Suppressor macrophage treated with lipopolysaccharide for 4 hours (primary cell): ENCODE measurements at regions not wholly inside any gene's neighbourhood (a gene's known extent, or its start where the extent isn't known, plus 50 kb on each side); places are given as distances from the start of the nearest gene placed in this dataset.

Experiments used
- DNase-seq: peaks from one replicate; pipeline ENCODE4 v3.0.0-alpha.2; 2020

DNA sequence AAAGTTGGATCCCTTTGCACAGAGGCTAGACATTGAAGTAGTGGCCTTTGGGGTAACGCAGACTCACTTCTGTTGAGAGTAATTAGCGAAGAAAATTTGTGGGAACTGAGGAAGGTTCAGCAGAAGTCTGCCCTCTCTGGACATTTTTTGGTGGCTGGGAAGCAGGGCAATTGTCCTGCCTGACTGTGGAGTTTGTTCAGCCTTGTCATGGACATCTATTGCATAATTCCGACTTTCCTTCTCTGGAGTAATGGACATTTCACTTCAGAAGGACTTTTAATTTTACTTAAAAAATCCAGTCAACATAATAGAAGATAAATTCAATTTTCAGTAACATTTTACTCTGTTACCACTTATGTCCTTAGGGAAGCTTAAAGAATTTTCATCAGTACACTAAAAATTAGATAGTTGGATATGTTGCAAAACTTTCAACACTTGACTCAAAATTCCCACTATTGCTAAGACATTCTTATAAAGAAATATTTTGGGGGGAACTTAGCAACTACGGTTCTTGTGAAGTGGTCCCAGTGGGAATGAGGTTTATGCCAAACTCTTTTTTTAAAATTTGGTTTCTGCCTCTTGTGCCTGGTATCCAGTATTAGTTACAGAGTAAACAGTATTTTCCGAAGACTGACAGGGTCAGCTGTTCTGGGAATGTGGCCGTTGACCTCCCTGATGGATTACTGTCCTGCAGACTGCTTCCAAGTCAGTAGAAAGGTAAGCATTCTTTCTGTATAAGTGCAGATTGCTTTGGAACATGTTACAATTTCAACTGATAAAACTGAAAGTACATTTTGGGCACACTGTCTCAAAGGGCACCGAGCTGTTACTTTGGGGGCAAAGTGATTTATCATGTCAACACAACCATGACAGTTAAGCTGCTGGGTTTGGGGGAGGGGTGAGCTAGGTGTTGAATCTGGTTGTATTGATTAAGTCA is 100.6 kb upstream of the MLIP start:
- no peak for DNase-seq

DNA sequence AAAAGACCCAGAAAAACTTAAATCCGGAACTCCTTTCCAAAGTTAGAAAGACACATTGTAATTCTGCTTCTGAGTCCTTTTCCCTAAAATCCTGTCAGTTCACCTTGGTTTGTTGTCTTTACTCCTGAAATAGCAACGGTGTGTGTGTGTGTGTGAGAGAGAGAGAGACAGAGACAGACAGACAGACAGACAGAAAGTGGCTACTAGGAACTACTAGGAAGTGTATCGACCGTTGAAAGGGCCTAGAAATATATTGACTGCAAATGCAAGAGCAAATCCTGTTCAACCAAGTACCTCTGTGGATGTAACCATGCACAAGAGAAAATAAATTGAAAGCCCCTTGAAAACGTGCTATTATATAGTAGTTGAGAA is 100.0 kb upstream of the MLIP start:
- no peak for DNase-seq

DNA sequence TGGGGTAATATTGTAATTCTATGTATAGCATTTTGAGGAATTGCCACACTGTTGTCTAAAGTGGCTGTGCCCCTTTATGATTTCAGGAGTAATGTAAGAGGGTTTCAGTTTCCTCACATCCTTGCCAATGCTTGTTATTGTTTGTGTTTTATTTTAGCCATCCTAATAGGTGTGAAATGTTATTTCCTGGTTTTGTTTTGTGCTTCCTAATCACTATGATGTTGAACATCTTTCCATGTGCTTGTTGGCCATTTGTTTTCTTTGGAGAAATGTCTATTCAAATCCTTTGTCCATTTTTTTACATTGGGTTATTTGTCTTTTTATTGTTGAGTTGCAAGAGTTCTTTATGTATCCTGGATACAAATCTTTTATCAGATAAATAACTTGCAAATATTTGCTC is 97.3 kb upstream of the MLIP start:
- no peak for DNase-seq

GRCh38 chr6:54014440-54014839 is 96.8 kb upstream of the MLIP start:
- no peak for DNase-seq

DNA sequence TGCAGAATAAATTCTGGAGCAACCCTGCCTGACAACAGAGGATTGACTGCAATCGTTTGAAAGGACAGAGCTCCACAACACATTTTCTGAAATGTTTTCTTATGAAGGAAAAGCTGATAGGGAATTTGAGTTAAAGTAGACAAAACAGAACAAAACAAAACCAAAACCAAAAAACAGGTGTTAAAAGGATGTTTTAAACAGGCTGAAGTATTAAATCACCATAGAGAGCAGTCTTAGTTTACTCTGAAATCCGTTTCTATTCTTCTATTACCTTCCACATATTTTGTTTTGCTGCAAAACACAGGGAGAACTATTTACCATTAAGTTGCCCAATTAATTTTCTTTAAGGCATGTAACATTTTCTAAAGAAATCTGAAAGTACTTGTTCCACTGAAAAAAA is 93.4 kb upstream of the MLIP start:
- DNase-seq, result no peak

- no peak for DNase-seq
Observed at GRCh38 chr6:54018722-54019121, 92.5 kb upstream of the MLIP start.

DNA sequence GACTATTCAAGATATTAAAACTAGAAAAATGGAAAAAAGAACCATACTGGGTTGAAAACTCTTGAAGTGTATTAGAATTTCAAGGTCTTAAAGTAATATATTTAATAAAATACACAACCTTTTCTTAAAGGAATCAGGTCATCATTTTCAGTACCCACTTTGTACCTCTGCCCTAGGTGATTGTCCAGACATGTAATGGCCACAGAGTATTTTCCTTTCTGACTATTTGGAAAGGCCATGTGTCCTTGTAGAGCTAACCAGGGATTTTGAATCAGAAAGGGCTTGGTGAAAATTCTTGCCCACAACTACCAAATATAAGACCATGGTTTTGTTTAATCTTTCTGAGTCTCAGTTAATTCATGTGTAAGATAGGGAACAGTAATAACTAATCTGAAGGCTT is 91.4 kb upstream of the MLIP start:
- DNase-seq, result no peak

DNA sequence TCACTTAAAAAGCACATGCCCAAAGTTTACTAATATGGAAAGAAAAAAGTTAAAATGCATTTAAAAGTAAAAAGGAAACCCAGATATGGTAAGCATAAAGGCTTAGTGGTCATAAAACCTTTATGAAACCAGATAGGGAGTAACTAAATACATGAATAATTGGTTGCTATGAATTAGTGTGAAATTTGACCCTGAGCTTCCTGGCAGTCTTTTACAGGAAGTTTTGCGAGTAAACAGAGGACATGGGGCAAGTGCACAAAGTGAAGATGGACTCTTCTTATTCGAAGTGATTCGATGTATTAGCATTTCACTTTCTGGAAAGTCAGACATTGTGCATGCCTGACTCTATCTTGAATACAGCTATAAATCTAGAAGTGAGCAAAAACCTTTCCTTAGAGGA is 90.9 kb upstream of the MLIP start:
- DNase-seq, result no peak

GRCh38 chr6:54026652-54027400 is 84.4 kb upstream of the MLIP start:
- no peak for DNase-seq

DNA sequence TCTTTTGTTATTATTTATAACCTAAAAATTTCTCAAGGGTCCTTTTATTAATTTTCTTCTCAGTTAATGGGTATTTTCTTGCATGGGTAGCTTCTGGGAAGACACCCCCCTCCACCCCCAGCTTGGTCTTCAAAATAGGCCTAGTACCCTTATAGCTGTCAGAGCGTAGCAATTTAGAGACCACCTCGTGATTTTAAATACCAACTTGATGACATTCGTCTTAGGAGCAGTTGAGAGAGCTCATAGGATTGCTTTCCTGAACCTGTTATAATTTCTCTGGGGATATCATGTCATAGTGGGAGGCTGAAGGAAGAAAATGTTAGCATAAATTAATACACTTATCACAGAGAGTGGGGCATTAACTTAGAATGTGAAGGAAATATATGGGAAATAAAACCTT is 83.1 kb upstream of the MLIP start:
- DNase-seq, result no peak

GRCh38 chr6:54029187-54029586 is 82.1 kb upstream of the MLIP start:
- no peak for DNase-seq

DNA sequence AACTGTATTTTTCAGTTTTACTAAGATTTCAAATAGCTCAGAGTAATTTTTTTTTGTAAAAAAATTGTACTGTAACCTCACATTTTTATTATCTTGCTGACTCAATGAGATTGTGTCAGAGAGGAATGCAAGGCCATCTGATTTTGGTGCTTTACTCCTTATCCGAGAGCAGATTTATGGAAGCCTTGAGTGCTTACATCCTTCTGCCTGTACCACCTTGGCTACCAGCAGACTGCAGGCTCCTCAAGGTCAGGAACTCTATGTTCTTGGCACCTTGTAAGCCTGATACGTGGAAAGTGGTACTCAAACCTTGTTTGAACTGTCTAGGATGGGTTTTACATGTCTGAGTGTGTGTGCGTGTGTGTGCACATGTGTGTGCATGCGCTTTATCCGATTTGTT is 80.1 kb upstream of the MLIP start:
- no peak for DNase-seq

- no peak for DNase-seq
Observed at GRCh38 chr6:54037277-54037779, 73.9 kb upstream of the MLIP start.

DNA sequence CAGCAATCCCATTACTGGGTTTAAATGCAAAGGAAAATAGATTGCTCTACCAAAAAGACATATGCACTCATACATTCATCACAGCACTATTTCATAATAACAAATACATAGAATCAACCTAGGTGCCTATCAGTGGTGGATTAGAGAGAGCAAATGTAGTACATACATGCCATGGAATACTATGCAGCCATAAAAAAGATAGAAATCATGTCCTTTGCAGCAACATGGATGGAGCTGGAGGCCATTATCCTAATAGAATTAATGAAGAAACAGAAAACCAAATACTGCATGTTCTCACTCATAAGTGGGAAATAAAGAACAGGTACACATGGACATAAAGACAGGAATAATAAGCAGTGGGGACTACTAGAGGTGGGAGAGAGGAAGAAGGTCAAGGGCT is 70.7 kb upstream of the MLIP start:
- DNase-seq, result no peak

DNA sequence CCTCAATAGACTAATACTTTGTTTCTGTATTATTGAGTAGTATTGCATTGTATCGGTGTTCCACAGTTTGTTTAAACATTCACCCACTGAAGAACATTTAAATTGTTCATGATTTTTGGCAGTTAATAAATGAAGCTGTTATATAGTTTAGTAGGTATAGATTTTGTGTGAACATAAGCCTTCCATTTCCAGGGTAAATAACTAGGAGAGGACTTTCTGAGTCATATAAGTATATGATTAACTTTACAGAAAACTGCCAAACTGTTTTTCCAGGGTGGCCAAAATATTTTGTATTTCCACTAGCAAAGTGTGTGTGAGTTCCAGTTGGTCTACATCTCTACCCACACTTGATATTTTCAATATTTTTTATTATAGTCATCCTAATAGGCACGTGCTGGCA is 70.0 kb upstream of the MLIP start:
- DNase-seq, result no peak

GRCh38 chr6:54043360-54043759 is 67.9 kb upstream of the MLIP start:
- no peak for DNase-seq

GRCh38 chr6:54044059-54044458 is 67.2 kb upstream of the MLIP start:
- DNase-seq, result no peak

DNA sequence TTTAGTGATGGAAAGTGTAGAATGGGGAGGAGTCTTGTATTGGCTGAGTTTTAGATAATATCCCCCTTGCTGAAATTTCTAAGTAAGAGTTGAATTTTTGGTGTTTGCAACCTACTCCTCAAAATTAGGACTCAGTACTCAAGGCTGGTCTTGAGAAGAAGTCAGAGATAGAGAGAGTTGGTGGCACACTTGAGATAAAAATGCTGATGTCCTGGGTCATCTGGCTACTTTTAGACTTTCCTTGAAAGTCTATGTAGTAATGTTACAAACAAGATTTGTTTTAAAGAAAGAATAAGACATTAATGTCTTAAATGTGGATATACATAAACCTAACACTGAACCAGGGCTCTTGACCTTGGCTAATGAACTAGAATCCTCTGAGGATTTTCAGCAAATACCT is 62.5 kb upstream of the MLIP start:
- no peak for DNase-seq

- DNase-seq, result no peak
Observed at GRCh38 chr6:54050750-54051149, 60.5 kb upstream of the MLIP start.

- DNase-seq, result no peak
Observed at GRCh38 chr6:54053881-54054391, 57.3 kb upstream of the MLIP start.

- no peak for DNase-seq
Observed at GRCh38 chr6:54056105-54056504, 55.1 kb upstream of the MLIP start.

GRCh38 chr6:54057058-54057457 is 54.2 kb upstream of the MLIP start:
- DNase-seq, result no peak

GRCh38 chr6:54058236-54058635 is 53.0 kb upstream of the MLIP start:
- no peak for DNase-seq

DNA sequence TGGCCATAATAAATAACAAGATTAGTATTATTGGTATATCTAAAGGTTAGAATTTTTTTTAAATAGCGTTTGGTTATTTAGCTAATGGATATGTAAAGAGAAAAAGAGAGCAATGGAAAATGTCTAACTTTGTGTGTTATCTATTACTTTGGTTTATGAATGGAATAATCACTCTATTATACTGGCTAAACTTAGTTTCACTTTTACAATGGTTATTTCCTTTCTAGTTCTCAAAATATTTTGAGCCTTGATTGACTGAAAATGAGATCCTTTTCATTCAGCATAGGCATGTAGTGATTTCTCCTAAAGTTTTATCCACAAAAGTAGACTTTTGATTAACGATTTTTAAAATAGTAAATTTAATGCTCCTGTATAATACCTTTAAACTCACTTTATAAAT is 51.6 kb upstream of the MLIP start:
- no peak for DNase-seq
